H9 (cell line): ENCODE measurements at regions not wholly inside any gene's neighbourhood (a gene's known extent, or its start where the extent isn't known, plus 50 kb on each side); places are given as distances from the start of the nearest gene placed in this dataset.

Experiments
- DNase-seq: peaks from one replicate; pipeline ENCODE4 v3.0.0-alpha.2; 2017
- H2AFZ ChIP-seq: one replicate; pipeline ENCODE4 v1.6.1; 2013; ENCODE audit warnings: mild to moderate bottlenecking, low read length, control low read depth, moderate library complexity
- H2AK5ac ChIP-seq: 2 replicates; pipeline ENCODE4 v1.6.1; 2013; ENCODE audit warnings: low read length, control low read depth, mixed read lengths; ENCODE audit not compliant: insufficient read length
- H2BK120ac ChIP-seq: one replicate; pipeline ENCODE4 v1.6.1; 2013; ENCODE audit warnings: low read depth, mild to moderate bottlenecking, low read length, control low read depth, inconsistent platforms; ENCODE audit not compliant: poor library complexity, severe bottlenecking
- H2BK12ac ChIP-seq: 2 replicates; pipeline ENCODE4 v1.6.1; 2013; ENCODE audit warnings: low read length, control low read depth, mixed read lengths, low read depth; ENCODE audit not compliant: insufficient read length
- H2BK15ac ChIP-seq: 2 replicates; pipeline ENCODE4 v1.6.1; 2013; ENCODE audit warnings: low read depth, low read length, control low read depth
- H2BK20ac ChIP-seq: one replicate; pipeline ENCODE4 v1.6.1; 2013; ENCODE audit warnings: low read depth, mild to moderate bottlenecking, low read length, control low read depth, inconsistent platforms; ENCODE audit not compliant: poor library complexity, severe bottlenecking
- H2BK5ac ChIP-seq: 2 replicates; pipeline ENCODE4 v1.6.1; 2013; ENCODE audit warnings: low read length, control low read depth, mixed read lengths; ENCODE audit not compliant: insufficient read length
- H3K14ac ChIP-seq: 2 replicates; pipeline ENCODE4 v1.6.1; 2013; ENCODE audit warnings: low read length, control low read depth; ENCODE audit not compliant: insufficient read depth
- H3K18ac ChIP-seq: 2 replicates; pipeline ENCODE4 v1.6.1; 2013; ENCODE audit warnings: low read depth, mild to moderate bottlenecking, mixed read lengths, low read length, control low read depth; ENCODE audit not compliant: insufficient read length
- H3K23ac ChIP-seq: 2 replicates; pipeline ENCODE4 v1.6.1; 2013; ENCODE audit warnings: low read length, control low read depth, mixed read lengths, low read depth; ENCODE audit not compliant: insufficient read length
- H3K23me2 ChIP-seq: 2 replicates; pipeline ENCODE4 v1.6.1; 2013; ENCODE audit warnings: low read depth, mild to moderate bottlenecking, mixed read lengths, low read length, control low read depth; ENCODE audit not compliant: insufficient read length, poor library complexity, severe bottlenecking
- H3K27ac ChIP-seq: 2 replicates; pipeline ENCODE4 v1.5.1; 2013; ENCODE audit warnings: low read length, control low read depth, mixed read lengths, low read depth; ENCODE audit not compliant: insufficient read length
- H3K27me3 ChIP-seq: 2 replicates; pipeline ENCODE4 v1.6.1; 2013; ENCODE audit warnings: low read length, control low read depth, inconsistent platforms; ENCODE audit not compliant: insufficient read depth
- H3K4ac ChIP-seq: 2 replicates; pipeline ENCODE4 v1.6.1; 2013; ENCODE audit warnings: low read depth, mild to moderate bottlenecking, control low read depth, inconsistent platforms, low read length, moderate library complexity
- H3K4me1 ChIP-seq: 2 replicates; pipeline ENCODE4 v1.6.1; 2013; ENCODE audit warnings: low read length, control low read depth, inconsistent platforms; ENCODE audit not compliant: insufficient read depth
- H3K4me2 ChIP-seq: 2 replicates; pipeline ENCODE4 v1.6.1; 2013; ENCODE audit warnings: low read length, control low read depth, mixed read lengths; ENCODE audit not compliant: insufficient read length, insufficient read depth
- H3K56ac ChIP-seq: 2 replicates; pipeline ENCODE4 v1.6.1; 2013; ENCODE audit warnings: low read depth, mild to moderate bottlenecking, mixed read lengths, low read length, control low read depth; ENCODE audit not compliant: insufficient read length
- H3K79me1 ChIP-seq: 2 replicates; pipeline ENCODE4 v1.6.1; 2013; ENCODE audit warnings: low read depth, mild to moderate bottlenecking, moderate library complexity, low read length, control low read depth, inconsistent platforms; ENCODE audit not compliant: insufficient read depth, poor library complexity, severe bottlenecking
- H3K79me2 ChIP-seq: 2 replicates; pipeline ENCODE4 v1.6.1; 2013; ENCODE audit warnings: low read length, control low read depth, inconsistent platforms; ENCODE audit not compliant: insufficient read depth
- H3K9ac ChIP-seq: 2 replicates; pipeline ENCODE4 v1.6.1; 2013; ENCODE audit warnings: low read length, control low read depth, mixed read lengths; ENCODE audit not compliant: insufficient read length; ENCODE audit errors: extremely low read depth
- H3K9me3 ChIP-seq: one replicate; pipeline ENCODE4 v1.6.1; 2013; ENCODE audit warnings: low read depth, low read length, inconsistent platforms; ENCODE audit not compliant: control insufficient read depth
- H3T11ph ChIP-seq: one replicate; pipeline ENCODE4 v1.6.1; 2013; ENCODE audit warnings: mild to moderate bottlenecking, low read length, control low read depth, inconsistent platforms
- H4K20me1 ChIP-seq: one replicate; pipeline ENCODE4 v1.6.1; 2013; ENCODE audit not compliant: control insufficient read depth, insufficient read length, insufficient read depth
- H4K5ac ChIP-seq: 2 replicates; pipeline ENCODE4 v1.6.1; 2013; ENCODE audit warnings: low read depth, mild to moderate bottlenecking, mixed read lengths, low read length, control low read depth; ENCODE audit not compliant: insufficient read length
- H4K8ac ChIP-seq: replicated peaks from 2 replicates; pipeline ENCODE4 v1.6.1; 2013; ENCODE audit warnings: low read length, control low read depth, mixed read lengths, low read depth; ENCODE audit not compliant: insufficient read length
- H4K91ac ChIP-seq: 2 replicates; pipeline ENCODE4 v1.6.1; 2013; ENCODE audit warnings: low read depth, mild to moderate bottlenecking, moderate library complexity, mixed read lengths, low read length, control low read depth; ENCODE audit not compliant: insufficient read length
- H3K27ac Mint-ChIP-seq, 3 experiments: 2 replicates in 2 of 3; 3 replicates in 1 of 3; pipeline ENCODE4 v1.8.0; 2020 to 2021; ENCODE audit warnings: mixed read lengths in 3 of 3, mild to moderate bottlenecking in 1 of 3, moderate library complexity in 1 of 3
- H3K27me3 Mint-ChIP-seq: 2 replicates; pipeline ENCODE4 v1.8.0; 2021; ENCODE audit warnings: low read depth, mild to moderate bottlenecking, moderate library complexity, mixed read lengths
- H3K36me3 Mint-ChIP-seq, 3 experiments: 2 replicates in 2 of 3; 3 replicates in 1 of 3; pipeline ENCODE4 v1.8.0; 2020 to 2021; ENCODE audit warnings: low read depth in 3 of 3, mixed read lengths in 3 of 3; ENCODE audit not compliant: insufficient read depth in 1 of 3
- H3K4me1 Mint-ChIP-seq, 2 experiments: 2 replicates each; pipeline ENCODE4 v1.8.0; 2020; ENCODE audit warnings: mixed read lengths in 2 of 2
- H3K4me3 Mint-ChIP-seq, 2 experiments: 2 replicates in 1 of 2; 3 replicates in 1 of 2; pipeline ENCODE4 v1.8.0; 2020 to 2021; ENCODE audit warnings: mild to moderate bottlenecking in 2 of 2, mixed read lengths in 2 of 2, moderate library complexity in 1 of 2
- H3K9me3 Mint-ChIP-seq, 2 experiments: 2 replicates in 1 of 2; 3 replicates in 1 of 2; pipeline ENCODE4 v1.8.0; 2020; ENCODE audit warnings: mild to moderate bottlenecking in 2 of 2, mixed read lengths in 2 of 2, moderate library complexity in 1 of 2
- CTCF ChIP-seq: fragments of 200-600 bp; sonication (generic); conservative IDR thresholded peaks from 3 replicates; pipeline ENCODE4 v1.8.0; 2021; ENCODE audit warnings: antibody characterized with exemption, mild to moderate bottlenecking
- WGBS: extraction: QIAGEN DNeasy Blood & Tissue Kit; methylation state at CpG from one replicate; pipeline ENCODE4 v1.1.7; 2013; ENCODE audit warnings: missing lambda C conversion rate, low lambda C conversion rate, mixed read lengths; ENCODE audit not compliant: insufficient read length; ENCODE audit errors: extremely low coverage; 5-methylcytosine and 5-hydroxymethylcytosine counted together

GRCh38 chr13:91273675-91274074 is 73.8 kb upstream of the MIR17HG start:
- Histone ChIP-seq H2BK12ac (no peak overlapping the region), H2BK5ac (no peak overlapping the region), H3K79me2 (no peaks in the 10 kb centered on the region), H4K5ac (no peak overlapping the region), H4K8ac (no peak overlapping the region), H2AFZ (no peak overlapping the region), H3K27ac (no peak overlapping the region), H3K9me3 (no peaks in the 10 kb centered on the region), H3K14ac (no peak overlapping the region), H4K20me1 (no peaks in the 10 kb centered on the region), H4K91ac (no peak overlapping the region), H2BK15ac (no peak overlapping the region), H3K4me2 (no peak overlapping the region), H3K9ac (no peak overlapping the region), H2AK5ac (no peak overlapping the region), H2BK120ac (no peak overlapping the region), H3K18ac (no peak overlapping the region), H2BK20ac (no peak overlapping the region), H3K23ac (no peak overlapping the region), H3K4ac (no peak overlapping the region), H3K23me2 (no peaks in the 10 kb centered on the region), H3K56ac (no peak overlapping the region), H3K4me1 (no peaks in the 10 kb centered on the region), H3K27me3 (no peaks in the 10 kb centered on the region), H3K79me1 (no peaks in the 10 kb centered on the region), H3T11ph (no peak overlapping the region)
- Mint-ChIP-seq H3K4me1 (no peaks in the 10 kb centered on the region), H3K4me3 (no peak overlapping the region), H3K27me3 (no peaks in the 10 kb centered on the region), H3K9me3 (peaks cover 0 to 2% of the 10 kb centered on the region in 2 experiments; a peak in 1 of 5 replicates), H3K27ac (no peak overlapping the region), H3K36me3 (no peaks in the 10 kb centered on the region)
- TF ChIP-seq CTCF: no peak
- no peak for DNase-seq
- no CpG with 5 or more reads among the region's 3 CpGs for WGBS
